ENCODE measurements at regions not wholly inside any gene's neighbourhood (a gene's known extent, or its start where the extent isn't known, plus 50 kb on each side); places are given as distances from the start of the nearest gene placed in this dataset.
"Not testable (repeated sequence)": the region's sequence is repeated elsewhere in the genome, so short reads cannot be mapped to it uniquely, and the experiment has no call there.

DNA sequence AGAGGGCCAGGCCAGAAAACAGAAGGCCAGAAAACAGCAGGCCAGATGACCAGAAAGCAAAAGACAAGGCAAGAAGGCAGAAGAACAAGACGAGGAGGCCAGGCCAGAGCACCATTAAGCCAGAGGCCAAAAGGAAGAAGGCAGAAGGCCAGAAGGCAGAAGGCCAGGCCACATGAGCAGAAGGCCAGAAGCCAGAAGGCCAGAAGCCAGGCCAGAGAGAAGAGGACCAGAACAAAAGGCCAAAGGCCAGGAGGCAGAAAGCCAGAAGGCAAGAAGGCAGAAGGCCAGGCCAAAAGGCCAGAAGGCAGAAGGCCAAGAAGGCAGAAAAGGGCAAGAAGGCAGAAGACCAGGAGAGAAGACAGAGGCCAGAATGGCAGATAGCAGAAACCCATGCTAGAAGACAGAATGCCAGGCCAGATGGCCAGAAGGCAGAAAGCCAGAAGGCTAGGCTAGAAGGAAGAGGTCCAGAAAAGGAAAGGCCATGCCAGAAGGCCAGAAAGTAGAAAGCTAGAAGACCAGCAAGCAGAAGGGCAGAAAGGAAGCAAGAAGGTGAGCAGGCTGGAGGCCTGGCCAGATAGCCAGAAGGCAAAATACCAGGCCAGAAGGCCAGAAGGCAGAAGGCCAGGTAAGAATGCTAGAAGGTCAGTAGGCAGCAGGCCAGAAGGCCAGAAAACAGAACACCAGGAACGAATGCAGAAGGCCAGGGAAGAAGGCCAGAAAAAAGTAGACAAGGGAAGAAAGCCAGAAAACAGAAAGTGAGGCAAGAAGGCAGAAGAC is 187.6 kb downstream of the TUBA3C start:
- no peak for DNase-seq (ENCODE audit: low spot score)

DNA sequence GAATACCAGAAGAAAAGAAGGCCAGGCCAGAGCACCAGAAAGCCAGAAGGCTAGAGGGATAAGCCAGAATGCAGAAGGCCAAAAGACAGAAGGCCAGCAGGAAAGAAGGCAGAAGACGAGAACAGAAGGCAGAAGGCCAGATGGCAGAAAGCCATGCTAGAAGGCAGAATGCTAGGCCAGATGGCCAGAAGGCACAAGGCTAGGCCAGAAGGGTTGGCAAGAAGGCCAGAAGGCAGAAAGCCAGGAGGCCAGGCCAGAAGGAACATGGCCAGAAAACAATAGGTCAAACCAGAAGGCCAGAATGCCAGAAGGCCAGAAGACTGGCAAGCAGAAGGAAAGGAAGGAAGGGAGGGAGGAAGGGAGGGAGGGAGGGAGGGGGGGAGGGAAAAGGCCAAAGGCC is 188.8 kb downstream of the TUBA3C start:
- no peak for DNase-seq (ENCODE audit: low spot score)

DNA sequence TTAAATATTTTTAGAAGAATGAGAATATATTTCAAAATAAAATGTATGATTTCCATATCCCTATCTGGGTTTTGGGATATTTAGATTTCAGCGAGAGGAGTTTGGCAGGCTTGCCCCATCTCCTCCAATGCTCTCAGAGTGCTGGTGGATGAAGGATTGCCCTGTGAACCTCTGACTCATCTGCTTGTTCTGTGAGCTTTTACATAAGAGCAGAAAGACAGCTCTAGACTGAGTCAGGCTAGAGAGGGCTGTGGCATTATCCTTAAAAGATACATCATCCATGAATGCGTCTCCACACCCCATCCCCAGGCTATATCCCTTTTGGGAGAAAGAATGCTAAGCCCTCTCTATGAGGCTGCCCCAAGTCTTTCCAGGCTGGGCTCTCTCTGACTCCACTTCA is 190.6 kb downstream of the TUBA3C start:
- no peak for DNase-seq (ENCODE audit: low spot score)

DNA sequence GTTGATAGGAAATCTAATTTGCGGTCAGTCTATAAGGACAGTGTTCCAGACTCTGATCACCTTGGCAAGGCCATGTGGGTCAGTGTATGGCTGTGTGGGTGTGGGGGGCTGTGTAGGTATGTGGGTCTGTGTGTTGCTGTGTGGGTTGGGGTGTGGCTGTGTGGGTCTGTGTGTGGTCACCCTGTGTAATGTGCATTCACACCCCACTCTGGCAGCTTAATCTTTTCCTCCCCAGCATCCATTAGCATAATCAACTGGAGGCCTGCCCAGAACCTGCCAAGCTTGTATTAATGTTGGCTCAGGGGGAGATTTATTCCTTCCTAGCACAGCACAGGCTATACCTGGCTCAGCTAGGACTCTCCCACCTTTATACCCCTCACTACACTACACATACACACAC is 203.2 kb downstream of the TUBA3C start:
- DNase-seq (ENCODE audit: low spot score) = no peak

DNA sequence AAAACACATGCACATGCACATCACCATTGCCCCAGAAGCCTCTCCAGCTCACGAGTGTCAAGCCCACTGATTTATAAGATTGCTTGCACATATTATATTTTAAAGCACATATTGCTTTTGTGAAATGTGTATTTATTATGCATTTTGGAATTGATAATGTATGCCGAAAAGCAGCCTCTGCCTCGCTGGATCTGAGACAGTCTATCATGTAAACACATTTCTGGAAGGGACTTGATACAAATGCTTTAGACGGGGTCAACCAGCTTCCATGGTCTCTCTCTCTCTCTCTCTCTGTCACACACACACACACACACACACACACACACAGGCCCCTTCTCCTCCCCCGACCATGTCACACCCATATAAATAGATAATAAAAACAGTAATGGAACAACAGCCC is 203.8 kb downstream of the TUBA3C start:
- DNase-seq (ENCODE audit: low spot score) = no peak

DNA sequence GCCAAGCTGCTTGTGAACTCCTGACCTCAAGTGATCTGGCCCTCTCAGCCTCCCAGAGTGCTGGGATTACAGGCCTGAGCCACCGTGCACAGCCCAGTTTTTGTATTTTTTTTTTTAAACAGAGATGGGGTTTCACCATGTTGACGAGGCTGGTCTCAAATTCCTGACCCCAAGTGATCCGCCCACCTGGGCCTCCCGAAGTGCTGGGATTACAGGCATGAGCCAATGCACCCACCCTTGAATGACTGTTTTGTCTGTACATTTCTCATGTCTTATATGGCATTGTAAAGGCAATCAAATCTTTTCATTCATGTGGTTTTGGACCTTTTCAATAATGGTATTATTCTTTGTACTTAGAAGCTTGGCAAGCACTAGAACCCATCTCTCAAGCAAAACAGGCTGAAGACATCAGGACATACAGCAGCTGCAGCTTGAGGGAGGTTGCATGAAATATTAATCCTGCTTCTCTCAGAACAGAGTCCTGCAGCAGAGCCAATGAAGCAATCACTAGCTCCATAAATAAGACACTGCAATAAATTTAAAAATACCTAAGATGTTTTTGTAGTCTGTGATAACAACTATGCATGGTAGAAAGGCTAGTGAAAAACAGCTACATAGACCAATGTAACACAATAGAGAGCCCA is 209.9 kb downstream of the TUBA3C start:
- no peak for DNase-seq (ENCODE audit: low spot score)

DNA sequence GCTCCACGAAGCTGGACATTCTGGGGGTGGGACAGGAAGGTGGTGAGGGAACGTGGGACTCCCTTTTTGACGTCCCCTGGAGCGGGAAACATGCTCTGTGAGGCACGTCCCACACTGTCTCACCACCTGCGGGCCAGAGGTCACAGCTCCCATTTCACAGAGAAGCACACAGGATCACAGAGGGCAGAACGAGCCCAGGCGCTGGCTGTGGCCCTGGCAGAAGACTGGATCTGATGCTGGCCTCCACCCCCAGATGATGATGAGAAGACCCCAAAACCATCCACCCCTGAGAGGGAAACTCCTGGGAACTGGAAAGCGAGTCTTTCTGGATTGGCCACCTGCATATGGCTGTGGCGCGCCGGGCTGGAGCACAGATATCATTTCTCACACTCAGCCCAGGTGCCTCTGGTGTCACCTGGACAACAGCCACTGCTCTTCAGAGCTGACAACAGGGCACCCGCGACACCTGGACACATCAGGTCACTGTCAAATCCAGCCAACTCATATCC is 216.2 kb downstream of the TUBA3C start:
- no peak for DNase-seq (ENCODE audit: low spot score)

DNA sequence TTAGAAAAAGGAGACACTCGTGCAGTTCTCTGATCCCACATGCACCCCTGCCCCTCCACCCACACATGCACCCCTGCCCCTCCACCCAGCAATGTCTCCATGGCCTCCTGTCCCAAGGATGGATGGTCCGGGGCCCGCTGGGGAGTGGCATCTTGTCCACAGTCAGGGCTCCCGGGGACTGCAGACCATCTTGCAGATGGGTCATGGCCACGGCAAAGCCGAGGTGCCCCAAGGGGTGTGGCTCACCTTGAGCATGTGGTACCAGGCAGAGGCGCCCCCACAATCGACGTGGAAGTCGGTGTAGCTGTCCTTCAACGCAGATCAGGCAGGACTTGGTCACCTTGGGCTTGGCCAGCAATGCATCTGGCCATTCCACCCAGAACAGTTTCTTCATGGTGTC is 216.7 kb downstream of the TUBA3C start:
- DNase-seq (ENCODE audit: low spot score) = no peak

DNA sequence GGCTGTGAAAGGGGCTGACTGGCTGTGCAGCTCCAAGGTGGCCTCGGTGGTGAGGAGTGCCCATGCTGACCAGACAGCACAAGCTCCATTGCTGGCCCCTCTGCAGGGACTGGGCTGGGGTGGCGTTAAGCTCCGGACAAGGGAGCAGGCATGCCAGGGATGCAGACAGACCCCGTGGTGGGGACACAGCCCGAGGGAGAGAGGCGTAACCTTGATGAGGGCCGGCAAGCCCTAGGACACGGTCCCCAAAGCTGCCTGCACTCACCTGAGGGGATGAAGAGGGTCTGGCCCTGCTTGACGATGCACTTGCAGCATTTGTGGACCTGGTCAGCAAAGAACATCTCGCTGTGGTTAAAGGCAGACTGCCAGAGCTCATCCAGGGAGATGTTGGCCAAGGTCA is 217.9 kb downstream of the TUBA3C start:
- DNase-seq (ENCODE audit: low spot score) = not testable (repeated sequence)

DNA sequence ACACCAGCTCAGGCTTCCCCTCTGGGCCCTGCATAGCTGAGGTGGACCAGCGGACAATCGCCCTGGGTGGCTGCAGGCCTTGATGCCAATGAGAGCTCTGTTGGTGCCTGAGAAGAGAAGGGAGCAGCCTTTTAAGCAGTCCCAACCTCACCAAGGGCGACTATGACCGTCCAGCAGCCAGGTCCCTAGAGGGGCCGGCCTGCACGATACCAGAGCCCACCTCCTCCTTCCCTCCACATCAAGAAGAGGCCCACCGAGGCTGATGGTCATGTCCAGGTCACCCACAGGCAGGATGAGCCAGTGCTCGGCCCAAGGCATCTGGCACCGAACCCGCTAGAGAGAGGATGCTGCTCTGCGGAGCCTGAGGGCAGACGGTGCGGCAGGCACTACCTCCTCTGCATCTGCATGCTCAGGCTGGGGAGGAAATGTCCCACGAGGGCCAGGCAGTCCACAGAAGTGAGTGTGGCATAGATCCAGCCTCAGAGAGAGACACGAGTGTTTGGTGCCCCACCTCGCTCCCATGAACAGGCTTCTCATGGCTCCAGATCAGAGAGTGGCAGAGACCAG is 219.4 kb downstream of the TUBA3C start:
- DNase-seq (ENCODE audit: low spot score) = no peak

DNA sequence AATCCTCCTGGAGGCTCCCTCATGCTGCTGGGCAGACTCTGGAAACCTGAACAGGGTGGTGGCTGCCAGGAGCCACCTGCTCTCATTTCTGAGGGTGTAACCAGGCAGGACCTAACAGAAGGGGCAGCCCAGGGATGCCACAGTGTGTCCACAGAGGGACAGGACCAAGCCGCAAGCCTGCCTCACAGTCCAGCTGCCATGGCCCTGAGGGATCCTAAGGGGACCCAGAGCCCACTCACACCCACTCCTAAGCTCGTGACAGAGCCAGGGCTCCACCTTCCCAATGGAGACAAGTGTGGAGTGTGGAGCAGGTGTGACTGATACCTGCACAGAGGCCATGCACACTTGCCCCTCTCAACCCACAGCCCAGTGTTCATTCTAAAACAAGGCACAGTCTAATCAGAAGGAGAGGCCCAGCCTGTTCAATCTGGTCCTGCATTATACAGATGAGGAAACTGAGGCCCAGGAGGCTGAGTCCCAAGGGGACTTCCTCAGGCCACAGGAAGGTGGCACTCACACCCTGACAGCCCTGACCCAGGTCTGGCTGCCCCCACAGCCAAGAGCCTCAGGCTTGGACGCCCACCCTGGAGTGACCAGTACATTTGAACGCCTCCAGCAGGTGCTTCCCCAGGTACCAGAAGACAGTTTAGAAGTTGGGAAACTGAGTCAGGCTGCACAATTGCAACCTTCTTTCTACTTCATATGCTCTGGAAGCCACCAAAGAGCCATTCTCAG is 220.1 kb downstream of the TUBA3C start:
- no peak for DNase-seq (ENCODE audit: low spot score)

DNA sequence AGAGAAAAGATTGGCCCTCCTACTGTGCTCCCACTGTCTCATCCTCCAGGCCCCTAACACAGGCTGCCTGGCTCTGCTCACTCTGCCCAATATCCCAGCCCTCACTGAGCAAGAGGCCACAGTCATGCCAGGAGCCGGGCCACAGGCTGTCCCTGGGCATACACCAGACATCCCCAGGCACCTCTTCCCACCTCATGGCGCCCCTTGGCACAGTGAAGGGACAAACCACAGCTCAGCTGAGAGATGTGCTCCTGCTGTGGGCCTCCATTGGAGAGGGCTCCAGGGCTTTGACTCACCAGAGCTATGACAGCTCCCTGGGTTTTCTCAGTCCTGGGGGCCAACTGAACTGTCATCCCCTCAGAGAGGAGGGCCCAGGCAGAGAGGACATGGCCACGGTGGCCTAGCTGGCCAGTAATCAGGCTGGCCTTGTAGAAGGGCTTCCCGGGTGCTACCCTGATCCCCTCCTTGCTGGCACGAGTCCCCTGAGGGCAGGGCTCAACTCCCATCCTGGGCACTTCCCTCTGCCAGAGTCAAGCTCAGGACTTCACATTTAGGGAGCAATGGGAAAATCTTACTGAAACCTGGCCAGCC is 220.9 kb downstream of the TUBA3C start:
- DNase-seq (ENCODE audit: low spot score) = no peak

DNA sequence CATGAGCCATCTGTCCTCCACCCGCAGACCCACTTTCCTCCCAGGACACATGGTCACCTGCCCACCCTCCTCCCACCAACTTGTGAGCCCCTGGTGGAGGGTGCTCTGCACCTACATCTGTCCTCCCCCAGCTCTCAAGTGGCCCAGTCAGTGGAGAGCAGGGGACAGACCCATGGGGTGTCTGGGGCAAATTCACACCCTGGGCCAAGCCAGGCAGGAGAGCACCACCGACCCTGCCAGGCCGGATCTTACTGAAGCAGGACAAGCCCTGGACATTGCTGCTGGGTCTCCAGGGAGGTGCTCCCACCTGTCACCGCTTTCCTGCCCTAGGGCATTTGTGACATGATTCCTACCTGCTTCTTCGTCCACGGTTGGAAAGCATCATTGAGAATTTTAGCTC is 221.6 kb downstream of the TUBA3C start:
- DNase-seq (ENCODE audit: low spot score) = no peak

DNA sequence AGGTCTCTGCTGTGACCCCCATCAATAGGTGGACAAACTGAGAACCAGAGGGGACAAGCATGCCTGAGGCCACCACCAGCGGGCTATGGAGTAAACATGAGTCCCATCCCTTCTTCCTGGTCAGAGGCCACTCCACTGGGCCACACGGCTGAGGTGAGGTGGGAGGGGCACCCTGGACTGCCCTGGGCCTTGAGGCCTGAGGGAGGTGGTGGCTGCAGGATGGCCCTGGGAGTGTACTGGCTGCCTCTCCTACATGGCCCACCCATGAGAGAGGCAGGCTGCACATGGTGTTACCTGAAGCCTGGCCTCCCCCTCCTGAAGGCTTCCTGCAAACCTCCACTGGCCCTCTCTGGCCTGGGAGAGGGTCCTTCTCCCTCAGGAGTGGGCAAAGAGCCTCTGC is 222.4 kb downstream of the TUBA3C start:
- DNase-seq (ENCODE audit: low spot score) = no peak

DNA sequence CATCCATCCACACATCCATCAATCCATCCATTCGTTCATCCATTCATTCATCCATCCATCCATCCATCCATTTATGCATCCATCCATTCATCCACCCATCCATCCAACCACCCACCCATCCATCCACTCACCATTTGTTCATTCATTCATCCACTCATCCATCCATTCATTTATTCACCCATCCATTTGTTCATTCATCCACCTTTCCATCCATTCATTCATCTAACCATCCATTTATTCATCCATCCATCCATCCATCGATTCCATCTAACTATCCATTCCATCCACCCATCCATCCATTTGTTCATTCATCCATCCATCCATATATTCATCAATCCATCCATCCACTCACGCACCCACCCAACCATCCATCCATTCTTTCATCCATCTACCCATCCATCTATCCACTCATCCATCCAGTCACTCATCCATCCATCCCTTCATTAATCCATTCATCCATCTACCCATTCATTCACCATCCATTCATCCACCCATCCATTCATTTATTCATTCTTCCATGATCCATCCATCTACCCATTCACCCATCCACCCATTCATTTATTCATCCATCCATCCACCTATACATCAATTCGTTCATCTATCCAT is 225.0 kb downstream of the TUBA3C start:
- DNase-seq (ENCODE audit: low spot score) = no peak

DNA sequence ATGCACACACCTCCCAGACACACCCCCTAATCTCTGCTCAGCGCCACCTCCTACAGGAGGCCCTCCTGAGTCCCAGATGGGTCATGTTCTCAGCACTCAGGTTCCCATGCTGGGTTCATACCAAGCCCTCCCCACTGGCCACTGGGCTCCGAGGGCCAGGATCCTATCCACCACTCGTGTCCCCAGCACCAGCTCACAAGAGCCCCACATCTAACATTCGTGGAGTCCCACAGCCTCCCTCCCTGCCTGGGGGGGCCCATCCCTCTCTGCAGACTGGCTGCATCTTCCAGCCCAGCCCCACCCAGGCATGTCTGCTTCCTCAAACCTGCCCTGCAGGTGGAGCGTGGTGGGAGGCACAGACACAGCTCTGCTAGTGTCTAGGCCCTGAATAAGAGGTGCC is 227.4 kb downstream of the TUBA3C start:
- DNase-seq (ENCODE audit: low spot score) = no peak

DNA sequence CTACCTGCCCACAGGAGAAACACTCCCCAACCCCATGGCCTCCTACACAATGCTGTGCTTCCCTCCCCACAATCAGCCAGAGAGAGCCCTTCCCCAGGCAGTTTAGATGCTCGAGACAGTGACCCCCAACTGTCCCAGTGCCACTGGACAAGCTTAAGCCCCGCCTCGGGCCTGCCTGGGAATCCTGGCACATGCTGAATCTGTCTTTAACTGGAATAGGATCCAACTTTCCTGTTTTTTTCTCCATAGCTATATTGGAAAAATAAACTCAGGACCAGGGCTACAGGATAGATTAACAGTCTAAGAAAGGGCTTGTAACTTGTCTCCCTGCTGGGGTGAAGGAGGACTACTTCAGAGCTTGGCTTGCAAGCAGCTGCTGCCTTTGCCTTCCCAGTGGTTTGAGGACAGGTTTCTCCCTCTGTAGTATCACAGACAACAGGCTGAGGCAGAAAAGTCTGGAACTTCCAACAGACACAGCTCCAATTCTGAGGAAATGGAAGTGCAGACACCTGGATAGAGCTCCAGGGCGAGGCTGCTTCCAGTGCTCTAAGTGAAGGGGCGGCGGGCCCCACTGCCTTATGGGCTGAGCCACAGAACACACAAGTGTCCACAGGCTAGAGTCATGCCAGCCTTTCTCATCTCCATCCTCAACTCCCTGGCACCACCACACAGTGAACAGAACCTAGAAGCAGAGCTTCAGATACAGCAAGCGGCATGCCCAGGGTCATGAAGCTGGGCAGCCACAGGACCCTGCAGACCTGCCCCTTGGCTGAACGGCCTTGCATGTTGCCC is 228.3 kb downstream of the TUBA3C start:
- DNase-seq (ENCODE audit: low spot score) = no peak

DNA sequence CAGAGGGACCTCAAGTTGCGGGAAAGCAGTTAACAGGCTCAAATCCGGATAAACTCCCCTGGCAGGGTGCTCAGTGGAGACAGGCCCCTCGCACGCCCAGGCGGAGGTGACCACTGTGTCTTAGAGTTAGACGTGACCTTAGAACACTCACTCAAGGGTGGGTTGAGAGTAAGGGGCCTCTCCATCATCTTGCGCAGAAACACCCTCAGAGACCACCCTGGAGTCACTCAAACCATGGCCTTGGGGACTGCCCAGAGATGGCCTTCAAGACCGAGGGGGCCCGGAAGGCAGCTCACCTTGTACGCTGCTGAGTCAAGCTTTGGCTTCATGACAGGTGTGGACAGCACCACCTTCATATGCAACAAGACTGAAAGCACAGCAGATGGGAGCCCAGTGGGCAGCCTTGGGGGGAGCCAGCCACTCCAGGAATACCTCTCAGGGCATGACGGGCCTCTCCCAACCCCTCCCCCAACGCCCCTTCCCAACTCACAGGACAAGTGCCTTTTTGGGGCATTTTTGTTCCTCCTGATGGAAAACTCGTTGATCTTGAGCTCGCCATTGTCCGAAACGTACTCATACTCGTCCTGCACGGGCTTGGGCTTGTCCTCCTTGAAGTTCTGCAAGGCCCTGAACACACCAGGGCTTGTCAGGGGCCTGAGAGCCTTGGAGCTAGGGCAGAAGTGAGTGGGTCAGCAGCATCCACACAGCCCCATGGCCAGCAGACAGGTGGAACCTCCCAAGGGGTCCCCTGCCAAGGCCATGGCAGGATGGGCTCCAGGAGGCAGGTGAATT is 229.2 kb downstream of the TUBA3C start:
- DNase-seq (ENCODE audit: low spot score) = no peak

DNA sequence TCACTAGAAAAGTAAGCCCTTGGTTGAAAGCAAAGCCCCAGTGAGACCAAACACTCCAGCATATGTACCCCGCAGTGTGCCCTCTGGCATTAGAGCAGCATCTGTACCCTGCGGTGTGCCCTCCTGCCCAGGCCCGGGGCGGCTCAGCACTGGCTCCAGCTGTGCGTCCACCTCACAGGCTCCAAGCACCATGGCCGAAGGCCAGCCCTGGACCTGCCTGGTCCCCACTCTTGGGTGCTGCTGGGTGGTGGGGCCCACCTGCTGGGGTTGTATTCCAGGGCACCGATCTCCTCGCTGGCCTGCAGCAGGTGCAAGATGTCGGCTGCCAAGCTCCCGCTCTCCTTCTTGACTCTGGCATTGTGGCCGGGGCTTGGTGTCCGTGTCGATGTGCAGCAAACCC is 230.2 kb downstream of the TUBA3C start:
- no peak for DNase-seq (ENCODE audit: low spot score)

DNA sequence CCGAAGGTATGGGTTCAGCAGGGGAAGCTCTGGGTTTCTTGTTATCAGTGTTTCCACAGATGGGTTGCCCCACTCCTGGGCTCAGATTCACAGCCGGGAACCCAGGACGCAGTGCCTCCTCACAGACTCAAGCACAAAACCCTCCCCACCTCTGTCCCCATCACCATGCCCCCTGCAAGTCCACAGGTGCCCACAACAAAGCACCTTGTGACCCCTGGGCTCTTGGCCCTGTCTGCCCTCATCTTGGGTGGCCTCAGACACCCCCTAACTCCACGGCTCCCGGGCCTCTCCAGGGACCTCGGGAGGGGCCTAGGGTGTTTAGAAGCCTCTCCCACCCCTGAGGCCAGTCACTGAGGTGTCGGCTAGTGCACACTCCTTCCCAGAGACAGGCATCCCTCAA is 231.7 kb downstream of the TUBA3C start:
- DNase-seq (ENCODE audit: low spot score) = no peak
